ENCODE measurements at regions not wholly inside any gene's neighbourhood (a gene's known extent, or its start where the extent isn't known, plus 50 kb on each side); places are given as distances from the start of the nearest gene placed in this dataset.

DNA sequence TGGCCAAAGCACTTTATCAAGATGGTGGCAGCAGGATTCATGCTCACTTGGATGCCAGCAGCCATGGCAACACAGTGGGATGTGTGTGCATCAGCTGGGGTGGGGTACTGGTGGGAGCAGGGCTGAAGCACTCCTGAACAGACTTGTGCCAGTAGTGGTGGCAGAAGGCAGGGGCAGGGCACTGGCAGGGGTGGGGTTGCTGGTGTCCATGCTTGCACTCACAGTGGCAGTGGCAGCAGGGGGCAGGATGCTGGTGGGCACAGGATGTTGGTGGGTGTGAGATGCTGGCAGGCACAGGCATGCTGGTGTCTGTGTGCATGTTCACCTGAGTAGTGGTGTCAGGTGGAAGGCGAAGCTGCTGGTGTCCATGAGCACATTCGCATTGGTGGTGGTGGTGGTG lies 161.0 kb upstream of the PMFBP1 start:
- no peak for TF ChIP-seq CTCF (IDR thresholded peaks at IDR 0.05)

DNA sequence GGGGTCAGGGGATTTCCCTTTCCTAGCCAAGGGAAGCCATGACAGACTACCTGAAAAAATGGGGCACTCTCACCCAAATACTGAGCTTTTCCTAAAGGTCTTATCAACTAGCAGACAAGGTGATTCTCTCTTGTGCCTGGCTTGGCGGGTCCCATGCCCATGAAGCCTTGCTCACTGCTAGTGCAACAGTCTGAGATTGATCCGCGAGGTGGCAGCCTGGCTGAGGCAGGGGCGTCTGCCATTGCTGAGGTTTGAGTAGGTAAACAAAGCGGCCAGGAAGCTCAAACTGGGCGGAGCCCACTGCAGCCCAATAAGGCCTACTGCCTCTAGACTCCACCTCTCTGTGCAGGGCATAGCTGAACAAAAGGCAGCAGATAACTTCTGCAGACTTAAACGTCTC lies 152.6 kb upstream of the PMFBP1 start:
- no peak for TF ChIP-seq CTCF (IDR thresholded peaks at IDR 0.05)

- TF ChIP-seq CTCF (IDR thresholded peaks at IDR 0.05): no peak
Observed at GRCh38 chr16:72317446-72317845, 145.5 kb upstream of the PMFBP1 start.

DNA sequence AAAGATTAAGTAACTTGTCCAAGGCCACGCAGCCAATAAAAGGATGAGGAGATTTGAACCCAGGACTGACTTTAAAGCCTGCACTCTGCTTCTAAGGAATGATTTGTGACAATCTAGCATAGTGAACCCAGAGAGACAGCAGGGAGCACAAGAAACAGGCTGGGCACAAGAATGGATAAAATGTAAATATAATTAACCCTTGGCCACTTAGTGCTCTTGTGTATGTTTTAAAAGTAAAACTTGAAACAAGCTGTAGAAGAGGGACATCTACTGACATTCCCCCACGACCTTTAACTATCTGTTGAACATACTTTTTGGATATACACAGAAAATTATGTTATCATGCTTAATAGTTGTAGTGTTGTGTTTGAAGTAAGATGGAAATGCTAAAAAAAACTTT lies 141.9 kb upstream of the PMFBP1 start:
- TF ChIP-seq CTCF (IDR thresholded peaks at IDR 0.05): no peak

DNA sequence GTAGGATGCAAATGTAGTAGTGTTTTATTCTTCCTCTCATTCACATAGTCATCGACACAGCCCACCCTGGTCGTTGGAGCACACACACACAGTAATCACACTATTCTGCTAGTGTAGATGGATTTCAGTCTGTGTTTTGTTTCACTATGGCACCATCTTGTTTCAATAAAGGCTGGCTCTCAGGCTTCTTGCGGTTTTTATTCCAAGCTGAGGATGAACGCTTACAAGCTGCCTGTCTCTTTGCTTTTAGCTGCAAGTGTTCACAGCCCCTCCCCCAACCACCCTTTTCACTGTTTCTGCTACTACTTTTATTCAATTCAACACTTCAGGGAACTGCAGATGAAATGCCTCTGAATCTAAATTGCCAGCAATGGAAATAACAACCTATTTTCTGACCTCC lies 140.9 kb upstream of the PMFBP1 start:
- TF ChIP-seq CTCF (IDR thresholded peaks at IDR 0.05): no peak

DNA sequence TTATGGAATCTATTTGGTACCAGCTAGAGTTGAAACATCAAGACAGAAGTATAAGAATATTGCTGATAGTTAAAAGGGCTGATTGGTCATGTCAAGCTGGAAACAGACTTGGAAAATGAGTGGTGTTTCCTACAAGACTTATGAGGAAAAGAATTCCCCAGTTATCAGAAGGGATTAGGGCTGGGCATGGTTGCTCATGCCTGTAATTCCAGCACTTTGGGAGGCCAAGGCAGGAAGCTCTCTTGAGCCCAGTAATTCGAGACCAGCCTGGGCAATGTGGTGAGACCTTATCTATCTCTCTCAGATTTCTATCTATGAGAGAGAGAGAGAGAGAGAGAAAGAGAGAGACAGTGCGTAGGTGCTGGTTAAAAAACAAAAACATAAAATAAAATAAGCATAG lies 139.5 kb upstream of the PMFBP1 start:
- TF ChIP-seq CTCF (IDR thresholded peaks at IDR 0.05): no peak

DNA sequence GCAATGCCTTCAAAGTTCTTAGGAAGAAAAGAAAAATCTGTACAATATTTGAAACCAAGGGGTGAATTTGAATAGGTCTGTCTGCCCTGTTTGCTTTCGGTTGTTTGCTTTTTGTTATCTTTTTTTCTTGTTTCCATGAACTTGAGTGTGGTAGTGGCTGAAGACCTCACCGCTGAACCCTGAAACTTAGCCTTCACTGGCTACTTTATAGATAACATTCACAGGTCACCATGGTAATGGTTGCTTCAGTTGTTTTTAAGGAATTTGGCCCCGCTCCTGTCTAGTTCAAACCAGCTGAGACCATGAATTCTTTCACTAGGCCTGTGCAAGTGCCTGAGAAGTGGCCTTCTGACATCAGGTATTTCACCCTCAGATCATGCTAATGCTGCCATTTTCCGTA lies 137.0 kb upstream of the PMFBP1 start:
- no peak for TF ChIP-seq CTCF (IDR thresholded peaks at IDR 0.05)

DNA sequence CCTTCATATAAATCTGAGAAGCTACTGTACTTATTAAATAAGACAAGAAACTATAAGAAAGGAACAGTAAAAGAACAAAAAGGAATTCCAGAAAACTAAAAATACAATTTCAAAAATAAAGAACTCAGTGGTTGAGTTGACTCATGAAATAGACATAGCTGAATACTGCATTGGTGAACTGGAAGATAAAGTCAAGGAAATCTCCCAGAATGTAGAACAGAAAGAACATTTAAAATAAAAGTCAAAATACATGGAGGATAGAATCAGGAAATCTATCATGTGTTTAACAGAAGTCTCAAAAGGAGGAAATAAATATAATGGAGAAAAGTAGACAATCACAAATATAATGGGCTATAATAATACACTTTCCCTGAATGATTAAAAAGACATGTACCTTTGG lies 136.4 kb upstream of the PMFBP1 start:
- TF ChIP-seq CTCF (IDR thresholded peaks at IDR 0.05): no peak
